HepG2 (cell line): ENCODE measurements at regions not wholly inside any gene's neighbourhood (a gene's known extent, or its start where the extent isn't known, plus 50 kb on each side); places are given as distances from the start of the nearest gene placed in this dataset.

ENCODE experiments used
- BHLHE40 ChIP-seq: IDR thresholded peaks from 2 replicates; pipeline ENCODE4 v1.6.1; 2011; ENCODE audit warnings: low read length, improper control_type of control experiment
- CTCF ChIP-seq: sonication (generic); formaldehyde crosslinking; IDR thresholded peaks from 2 replicates; pipeline ENCODE4 v1.5.0; 2020; ENCODE audit warnings: mild to moderate bottlenecking, missing genetic modification reagents, moderate library complexity
- ZBTB1 ChIP-seq: sonication (generic); formaldehyde crosslinking; IDR thresholded peaks from 2 replicates; pipeline ENCODE4 v1.4.0; 2020; ENCODE audit warnings: missing genetic modification reagents, borderline replicate concordance
- ZNF24 ChIP-seq: fragments of 450-650 bp; IDR thresholded peaks from 2 replicates; pipeline ENCODE4 v1.6.1; 2017; ENCODE audit warnings: antibody characterized with exemption, mild to moderate bottlenecking
- ZNF263 ChIP-seq: sonication (generic); formaldehyde crosslinking; IDR thresholded peaks from 2 replicates; pipeline ENCODE4 v1.4.0; 2020; ENCODE audit warnings: missing genetic modification reagents

GRCh38 chr2:239865059-239865639 is 160.0 kb downstream of the NDUFA10 start:
- TF ChIP-seq ZBTB1 (no peak), ZNF263 (CRISPR knock-in tag) (no peak), ZNF24 (no peak), CTCF (no peak), BHLHE40 (no peak)
